Middle frontal gyrus (tissue), 1 donor: ENCODE measurements at regions not wholly inside any gene's neighbourhood (a gene's known extent, or its start where the extent isn't known, plus 50 kb on each side); places are given as distances from the start of the nearest gene placed in this dataset.

Source experiments
- DNase-seq: peaks from one replicate; pipeline ENCODE4 v3.0.0-alpha.2; 2015; ENCODE audit warnings: low spot score; ENCODE audit errors: extremely low spot score

DNA sequence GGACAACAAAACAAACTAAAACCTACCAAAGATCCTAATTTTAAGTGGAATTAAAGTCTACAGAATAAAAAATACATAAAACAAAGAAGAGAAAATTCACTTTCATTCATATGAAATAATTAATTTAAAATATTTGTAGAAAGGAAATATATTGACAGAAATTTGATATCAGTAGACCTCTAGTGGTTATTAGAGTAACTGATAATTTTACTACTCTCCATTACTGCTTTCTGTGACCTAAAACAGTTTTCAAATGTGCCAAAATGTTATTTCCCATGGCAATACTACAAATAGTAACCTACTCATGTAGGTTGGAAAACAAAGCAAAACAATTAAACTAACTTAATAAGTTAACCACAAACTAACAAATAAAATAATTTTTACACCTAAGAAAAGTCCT lies 147.1 kb downstream of the NOL4 start:
- DNase-seq: no peak

DNA sequence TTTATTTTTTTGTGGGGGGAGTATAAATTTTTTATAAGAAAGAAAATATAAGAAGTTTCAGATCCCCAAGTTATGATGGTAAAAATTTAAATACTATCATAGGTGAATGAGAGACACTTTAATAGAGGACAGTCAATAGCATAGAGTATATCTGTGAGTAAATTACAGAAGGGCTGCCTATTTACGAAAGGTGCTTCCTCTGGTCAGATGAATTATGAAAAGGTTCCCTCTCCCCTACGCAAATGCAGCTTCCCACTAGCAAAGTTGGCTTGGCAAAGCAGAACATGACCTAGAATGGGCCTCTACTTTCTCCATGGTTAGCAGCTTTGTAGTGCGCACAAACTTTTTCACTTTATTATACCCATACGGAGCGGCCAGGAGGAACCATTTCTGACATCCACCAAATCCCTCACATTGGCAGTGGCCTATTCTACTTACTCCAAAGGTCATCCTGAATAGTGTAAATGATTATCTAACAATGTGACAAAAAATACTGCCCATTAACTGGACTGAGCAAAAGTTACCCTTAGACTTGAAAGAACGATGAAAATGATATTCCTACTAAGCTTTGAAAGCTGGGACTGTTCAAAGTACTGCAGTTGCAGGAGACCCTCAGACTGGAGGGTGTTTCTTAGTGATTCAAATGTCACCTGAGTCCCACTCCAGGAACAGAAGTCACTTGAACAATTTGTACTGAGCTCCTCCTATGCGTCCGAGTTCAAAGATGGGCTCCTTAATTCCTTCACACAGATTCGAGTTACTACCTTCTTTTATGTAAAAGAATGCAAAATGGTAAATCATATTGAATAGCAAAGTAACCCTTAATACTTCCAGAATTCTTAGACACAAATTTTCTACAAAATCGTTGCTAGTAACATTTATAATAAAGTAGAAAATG lies 148.5 kb downstream of the NOL4 start:
- no peak for DNase-seq

DNA sequence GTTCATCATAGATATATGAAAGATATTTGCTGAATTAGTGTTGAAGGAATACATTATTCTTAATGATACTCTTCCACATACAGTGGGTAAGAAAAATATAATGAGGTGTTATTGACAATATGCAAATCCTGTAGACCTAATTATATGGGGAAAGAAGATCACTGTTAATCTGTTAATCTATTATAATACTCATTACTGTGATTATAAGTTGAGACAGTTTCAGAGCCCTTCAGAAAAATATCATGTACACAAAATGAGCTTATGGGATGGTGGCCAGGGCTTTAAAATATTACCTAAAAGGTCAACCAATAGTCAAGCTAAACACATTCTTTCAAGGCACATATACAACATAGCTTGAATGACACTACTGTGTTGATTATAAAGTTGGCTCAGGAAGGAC lies 163.5 kb downstream of the NOL4 start:
- no peak for DNase-seq

DNA sequence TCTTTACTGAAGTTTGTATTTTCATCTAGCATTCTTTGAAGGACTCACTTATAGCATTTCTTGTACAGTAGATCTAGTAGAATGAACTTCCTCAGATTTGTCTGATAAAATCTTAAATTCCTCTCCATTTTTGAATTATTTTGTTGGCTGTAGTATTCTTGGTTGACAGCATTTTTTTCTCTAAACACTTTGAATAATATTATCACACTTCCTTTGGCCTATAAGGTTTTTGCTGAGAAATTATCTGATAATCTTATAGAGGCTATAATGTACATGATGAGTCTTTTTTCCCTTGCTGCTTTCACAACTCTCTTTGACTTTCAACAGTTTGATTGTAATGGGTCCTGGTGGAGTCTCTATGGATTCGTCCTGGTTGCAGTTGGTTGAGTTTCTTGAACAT lies 169.5 kb downstream of the NOL4 start:
- no peak for DNase-seq

DNA sequence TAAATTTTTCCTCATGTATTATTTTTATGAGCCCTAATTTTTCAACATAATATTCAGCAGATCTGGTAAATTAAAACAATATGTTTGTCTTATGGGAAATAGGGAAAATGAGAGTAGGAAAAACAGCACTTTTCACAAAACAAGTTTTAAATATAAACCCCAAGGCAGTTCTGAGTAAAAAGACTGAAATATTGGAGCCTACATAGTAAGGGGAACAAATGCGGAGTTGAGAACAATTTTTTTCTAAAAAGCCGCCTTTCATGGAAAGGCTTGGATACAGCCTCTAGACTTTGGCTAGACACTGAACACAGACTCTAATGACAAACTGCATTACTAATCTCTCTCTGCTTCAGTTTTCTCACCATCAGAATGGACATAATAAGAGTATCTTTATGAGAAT lies 174.1 kb downstream of the NOL4 start:
- no peak for DNase-seq

DNA sequence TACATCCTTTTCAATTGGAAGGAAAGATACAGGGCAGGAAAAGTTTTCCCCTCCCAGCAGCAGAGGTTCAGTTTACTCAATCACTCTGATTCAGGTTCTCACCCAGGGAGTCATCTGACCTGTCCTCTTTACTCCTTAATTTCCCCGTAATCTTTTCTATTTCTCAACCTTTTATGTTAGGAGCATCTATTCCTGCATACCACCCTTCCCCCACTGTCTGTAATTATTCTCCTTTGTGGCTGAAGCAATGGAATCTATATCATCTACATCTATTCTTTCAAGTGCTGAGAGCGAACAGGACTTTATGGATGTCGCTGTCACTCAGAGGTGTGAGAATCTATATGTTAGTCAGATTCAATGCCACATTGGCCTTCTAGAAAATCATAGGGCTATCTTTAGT lies 175.2 kb downstream of the NOL4 start:
- no peak for DNase-seq

DNA sequence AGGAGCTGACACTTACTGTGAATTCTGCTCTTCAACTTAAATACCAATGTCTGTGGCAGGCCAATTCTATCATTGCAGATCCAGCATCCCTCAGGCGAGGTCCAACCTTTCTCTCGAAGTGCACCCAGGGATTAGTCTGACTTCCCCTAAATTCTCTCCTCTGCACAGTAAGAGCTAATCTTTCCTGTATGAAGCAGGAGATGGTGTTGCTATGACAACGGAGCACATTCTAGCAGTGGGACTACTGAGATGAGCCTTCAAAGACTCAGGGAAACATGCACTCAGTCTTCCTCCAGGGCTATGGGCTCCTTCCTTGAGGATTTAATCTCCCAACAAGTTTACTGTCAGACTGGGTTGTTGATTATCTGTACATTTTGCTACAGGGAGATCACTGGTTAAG lies 176.3 kb downstream of the NOL4 start:
- DNase-seq: no peak

DNA sequence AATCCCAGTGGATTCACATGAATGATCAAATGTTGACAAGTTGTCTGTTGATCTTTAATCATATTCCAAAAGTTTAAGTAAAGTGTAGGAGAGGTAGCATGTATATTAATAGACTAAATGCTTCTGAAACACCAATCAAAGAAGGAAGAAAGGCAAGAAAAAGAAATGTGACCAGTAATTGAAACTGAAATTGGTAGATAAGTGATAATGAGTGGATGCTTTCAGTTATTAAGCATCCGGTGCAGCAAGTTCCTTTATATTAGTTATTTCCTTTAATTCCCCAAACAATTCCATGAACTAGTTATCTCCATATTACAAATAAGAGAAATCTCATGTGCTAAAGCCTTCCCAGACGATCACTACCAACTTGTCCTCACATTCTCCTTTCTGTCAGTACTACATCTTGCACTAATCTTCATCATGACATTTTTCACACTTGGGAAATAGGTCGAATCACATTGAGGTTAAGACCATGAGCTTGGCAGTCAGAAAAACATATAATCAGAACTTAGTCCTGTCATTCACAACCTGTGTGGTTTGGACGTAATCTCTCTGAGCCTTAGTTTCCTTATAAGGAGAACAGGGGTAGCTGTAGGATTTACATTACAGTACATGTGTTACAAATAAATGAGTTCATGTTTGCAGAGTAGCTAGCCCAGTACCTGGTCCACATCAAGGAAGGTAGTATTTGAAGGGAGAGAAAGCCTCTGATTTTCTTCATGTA lies 182.1 kb downstream of the NOL4 start:
- no peak for DNase-seq

DNA sequence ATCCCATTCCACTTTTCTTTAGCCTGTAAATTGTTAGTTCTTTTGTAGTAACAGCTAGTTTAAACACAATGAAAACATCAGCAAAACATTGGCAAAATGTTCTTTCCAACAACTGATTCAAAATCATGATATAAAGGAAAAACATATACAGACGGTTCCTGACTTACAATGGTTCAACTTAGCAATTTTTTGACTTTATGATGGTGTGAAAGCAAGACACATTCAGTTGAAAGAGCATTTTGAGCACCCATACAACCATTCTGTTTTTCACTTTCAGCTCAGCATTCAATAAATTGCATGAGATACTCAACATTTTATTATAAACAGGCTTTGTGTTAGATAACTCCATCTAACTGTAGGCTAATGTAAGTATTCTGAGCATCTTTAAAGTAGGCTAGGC lies 185.1 kb downstream of the NOL4 start:
- no peak for DNase-seq

DNA sequence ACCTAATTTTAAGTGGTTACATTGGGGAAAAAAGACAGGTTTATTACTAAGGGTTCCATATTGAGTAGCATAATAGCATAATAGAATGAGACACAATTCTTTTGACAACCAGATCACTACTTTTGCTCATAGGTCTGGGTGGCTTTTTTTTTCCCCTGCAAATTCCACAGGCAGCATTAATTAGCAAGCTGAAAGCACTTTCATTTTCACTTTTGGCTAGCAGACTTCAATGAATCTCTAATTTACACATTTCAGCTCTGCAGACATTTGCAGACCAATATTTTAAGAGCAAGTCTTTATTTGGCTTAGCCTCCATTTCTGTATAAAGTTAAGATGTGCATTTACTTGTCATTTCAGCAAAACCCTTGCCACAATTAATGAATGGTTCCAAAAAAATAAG lies 185.5 kb downstream of the NOL4 start:
- no peak for DNase-seq

DNA sequence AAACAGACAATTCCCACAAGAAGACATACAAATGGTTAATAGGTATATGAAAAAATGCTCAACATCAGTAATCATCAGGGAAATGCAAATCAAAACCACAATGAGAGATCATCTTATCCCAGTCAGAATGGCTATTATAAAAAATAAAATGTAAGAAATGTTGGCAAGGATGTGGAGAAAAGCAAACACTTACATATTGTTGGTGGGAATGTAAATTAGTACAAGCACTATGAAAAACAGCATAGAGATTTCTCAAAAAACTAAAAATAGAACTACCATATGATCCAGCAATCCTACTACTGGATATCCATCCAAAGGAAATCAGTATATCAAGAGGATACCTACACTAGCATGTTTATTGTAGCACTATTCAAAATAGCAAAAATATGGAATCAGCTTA lies 186.6 kb downstream of the NOL4 start:
- DNase-seq: no peak

DNA sequence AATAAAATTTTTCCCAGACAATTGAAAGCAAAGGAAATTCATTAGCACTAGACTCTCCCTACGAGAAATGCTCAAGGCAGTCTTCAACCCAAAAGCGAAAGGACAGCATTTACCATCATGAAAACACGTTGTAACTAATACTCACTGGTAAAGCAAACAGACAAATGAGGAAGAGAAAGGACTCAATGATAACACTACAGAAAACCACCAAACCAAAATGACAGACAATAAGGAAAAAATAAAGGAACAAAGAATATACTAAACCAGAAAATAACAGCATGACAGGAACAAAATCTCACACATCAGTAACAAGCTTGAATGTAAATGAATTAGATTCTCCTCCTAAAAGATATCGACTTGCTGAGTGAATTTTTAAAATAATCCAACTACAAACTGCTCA lies 190.7 kb downstream of the NOL4 start:
- no peak for DNase-seq

DNA sequence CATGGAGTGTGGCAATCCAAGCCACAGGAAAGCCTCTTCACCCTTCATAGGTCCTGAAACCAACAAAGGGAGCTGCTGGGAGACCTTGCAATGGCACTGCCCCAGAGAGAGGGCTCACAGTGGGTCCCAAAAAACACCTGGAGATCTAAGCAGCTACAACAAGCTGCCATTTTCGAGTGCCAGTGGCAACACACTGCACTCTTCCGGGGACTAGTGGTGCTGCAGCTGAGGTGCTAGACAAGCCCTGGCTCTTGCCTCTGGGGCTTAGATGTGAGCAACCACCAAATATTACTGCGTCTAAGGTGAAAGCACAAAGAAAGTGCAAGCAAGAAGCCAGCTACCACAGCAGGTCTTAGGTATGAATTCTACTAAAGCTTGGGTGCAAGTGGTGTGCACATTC lies 192.9 kb downstream of the NOL4 start:
- no peak for DNase-seq

DNA sequence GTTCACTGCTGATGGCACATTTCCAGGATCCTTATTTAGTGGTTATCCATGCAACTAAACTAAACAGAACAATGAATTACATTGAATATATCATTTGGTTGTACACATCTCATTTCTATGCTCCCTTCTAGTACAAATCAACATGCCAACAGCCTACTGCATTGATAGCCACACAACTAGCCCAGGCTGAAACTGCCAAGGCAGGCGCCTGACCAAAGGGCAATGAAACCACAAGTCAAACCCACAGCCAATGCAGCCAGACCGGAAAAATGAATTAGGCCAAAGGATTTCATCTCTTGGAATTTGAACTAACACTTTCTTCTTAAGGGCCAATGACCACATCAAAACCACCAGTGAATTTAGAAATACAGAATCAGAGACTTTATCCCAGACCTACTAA lies 196.4 kb downstream of the NOL4 start:
- no peak for DNase-seq

DNA sequence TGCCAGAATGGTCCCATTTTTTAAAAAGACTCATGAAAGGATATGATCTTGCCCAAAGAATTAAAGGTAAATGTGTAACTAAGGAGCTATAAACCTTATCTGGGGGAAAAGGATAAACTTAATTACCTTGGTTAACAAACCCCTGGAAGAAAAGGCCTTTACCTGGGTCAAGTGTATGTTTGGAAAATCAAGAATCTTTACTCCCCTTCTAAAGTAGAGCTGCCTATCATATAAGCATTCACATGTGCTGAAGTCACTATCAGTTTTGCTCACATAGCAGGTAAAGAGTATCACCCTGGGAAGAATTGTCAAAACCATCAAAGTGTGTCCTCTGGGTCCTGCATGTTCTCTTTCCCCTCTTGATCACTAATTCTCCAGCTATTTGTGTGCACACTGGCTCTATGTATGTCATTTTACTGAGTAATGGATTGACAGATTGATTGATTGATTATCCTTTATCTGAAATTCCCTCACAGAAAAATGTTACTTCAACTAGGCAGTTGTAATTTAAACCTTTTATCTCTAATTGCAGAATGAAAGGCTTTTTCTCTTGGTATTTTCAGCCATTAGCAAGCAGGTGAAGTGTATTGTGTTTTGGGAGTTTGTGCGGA lies 199.4 kb downstream of the NOL4 start:
- DNase-seq: no peak

DNA sequence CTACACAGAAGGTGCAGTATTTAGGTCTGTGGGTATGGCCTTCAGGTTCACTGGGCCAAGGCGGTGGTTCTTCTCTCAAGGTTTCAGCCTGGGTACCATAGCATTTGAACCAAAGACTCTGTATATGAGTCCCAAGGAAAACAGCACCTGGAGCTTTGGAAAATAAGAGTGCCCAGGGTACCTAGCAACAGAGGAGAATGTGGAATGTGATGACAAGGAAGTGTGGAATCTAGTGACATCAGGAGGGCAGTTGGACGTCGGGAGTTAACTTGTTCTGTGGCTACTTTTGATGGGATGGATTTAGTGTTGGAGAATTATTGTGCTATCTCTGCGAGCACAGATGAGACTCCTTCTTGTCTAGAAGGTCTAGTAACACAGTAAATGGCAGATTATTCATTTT lies 201.2 kb downstream of the NOL4 start:
- no peak for DNase-seq

DNA sequence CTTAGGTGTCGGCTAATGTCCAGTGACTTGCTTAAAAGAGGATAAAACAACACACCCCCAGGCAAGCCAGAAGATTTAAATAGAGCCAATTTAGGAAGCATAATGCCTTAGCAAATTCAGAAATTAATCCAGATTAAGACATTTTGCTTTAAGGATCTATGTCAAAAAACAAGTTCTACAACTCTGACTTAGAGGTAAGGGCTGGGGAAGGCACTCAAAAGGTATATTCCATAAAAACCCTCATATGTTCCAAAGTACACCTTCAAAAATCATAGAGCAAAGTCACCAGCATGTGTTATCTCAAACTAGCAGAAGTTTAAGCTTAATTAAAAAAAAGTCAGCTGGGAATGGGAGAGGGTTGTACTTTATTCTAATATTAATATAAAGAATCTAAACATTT lies 206.4 kb downstream of the NOL4 start:
- DNase-seq: no peak

DNA sequence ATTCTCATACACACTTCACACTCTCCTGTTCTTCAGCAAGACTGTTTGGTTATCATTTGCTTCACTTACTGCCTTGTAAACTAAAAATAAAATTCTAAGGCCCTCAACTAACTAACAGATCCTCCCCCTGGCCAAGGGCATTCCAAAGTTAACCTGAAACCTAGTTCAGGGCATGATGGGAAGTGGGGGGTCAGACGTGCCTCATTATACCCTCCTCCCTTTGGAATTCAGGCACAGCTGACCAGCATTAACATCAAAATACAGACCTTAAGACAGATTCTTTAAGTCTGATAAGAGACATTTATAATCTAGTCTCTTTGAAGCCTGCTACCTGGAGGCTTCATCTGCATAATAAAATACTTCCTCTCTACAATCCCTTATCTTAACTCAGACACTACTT lies 221.0 kb downstream of the NOL4 start:
- DNase-seq: no peak

DNA sequence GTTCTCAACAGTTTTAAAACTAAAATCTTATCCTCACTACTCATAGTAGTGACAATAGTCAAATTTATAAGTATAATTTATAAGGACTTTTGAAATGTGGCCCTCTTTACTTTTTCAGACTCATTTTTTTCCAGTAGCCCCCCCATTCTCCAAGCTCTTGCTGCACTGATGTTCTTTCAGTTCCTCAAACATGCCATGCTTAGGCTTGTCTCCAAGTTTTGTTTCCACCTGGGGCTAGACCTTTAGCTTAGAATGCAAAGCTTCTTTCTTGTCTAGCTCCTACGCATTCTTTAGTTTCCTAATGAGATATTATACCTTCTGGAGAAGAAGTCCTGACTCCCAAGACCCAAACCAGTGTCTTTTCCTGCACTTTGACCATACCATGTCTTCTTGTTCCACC lies 222.6 kb downstream of the NOL4 start:
- DNase-seq: no peak

DNA sequence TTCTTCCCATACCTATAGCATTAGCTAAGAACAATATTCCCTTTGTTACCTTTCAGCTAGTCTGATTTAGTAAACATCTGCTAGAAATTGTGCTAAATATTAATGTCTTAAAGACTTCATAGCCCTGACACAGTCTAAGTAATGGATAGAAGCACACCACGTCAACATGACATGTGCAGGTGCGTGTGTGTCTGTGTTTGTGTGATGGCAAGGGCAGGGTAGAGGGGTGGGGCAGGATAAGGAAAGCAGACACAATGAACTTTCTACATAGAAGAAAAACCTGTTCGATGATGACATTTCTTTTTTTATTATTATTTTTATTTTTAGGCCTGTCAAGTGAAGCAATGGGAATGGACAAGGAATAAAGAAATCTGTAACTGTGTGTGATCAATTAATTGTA lies 223.3 kb downstream of the NOL4 start:
- no peak for DNase-seq

DNA sequence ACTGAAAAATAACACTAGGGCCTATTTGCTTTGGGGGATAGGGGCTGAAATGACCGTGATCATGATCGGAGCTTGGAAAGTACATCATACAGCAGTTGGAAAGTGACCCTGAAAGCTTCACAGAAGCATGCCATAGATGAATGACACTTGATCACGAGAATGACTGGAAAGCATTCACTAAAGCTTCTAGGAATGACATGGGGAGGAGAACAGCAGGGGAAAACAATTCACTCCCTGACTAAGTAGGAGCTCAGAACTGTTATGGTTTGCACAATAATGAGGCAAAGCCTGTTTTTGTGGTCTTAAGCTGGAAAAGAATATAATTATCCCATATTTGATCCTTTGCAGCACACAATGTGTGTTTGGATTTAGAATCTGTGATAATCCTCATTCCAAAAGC lies 237.5 kb downstream of the NOL4 start:
- no peak for DNase-seq

DNA sequence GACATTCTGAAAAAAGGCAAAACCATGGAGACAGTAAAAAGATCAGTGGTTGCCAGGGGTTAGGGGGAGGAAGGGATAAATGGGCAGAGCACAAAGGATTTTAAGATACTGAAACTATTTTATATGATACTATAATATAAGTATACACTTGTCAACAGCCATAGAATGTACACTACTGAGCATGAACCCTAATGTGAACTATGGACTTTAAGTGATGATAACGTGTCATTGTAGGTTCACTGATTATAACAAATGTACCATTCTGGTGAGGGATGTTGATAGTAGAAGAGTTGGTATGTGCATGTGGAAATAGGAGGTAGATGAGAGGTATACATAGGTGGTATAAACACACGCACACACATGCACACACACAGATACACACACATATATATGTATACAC lies 241.6 kb downstream of the NOL4 start:
- no peak for DNase-seq

DNA sequence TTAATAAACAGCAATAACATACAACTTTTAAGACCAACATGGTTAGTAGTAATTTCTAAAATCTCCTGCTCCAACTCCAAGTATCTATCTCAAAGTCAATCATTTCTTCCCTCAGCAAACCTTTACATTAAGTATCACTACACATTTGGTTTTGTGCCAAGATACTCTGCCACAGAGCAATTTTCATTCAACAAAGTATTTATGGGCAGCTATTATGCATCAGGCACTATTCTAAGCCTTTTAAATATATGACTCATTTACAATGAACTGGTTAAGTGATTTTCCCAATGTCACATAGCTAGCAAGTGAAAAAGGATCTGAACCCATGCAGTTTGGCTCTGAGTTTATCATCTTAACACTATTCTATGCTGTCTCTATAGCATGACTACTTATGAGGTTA lies 264.3 kb downstream of the NOL4 start:
- no peak for DNase-seq
